Activated CD4-positive, alpha-beta T cell treated with anti-CD3 and anti-CD28 coated beads, Interleukin-2, Interleukin-4, amounts not matched to agents 100 ng/mL and 50 ng/mL, durations not matched to agents 16 hours and 8 hours (primary cell): ENCODE measurements at regions not wholly inside any gene's neighbourhood (a gene's known extent, or its start where the extent isn't known, plus 50 kb on each side); places are given as distances from the start of the nearest gene placed in this dataset.
"Not testable (repeated sequence)": the region's sequence is repeated elsewhere in the genome, so short reads cannot be mapped to it uniquely, and the experiment has no call there.

Source experiments
- DNase-seq: peaks from one replicate; pipeline ENCODE4 v3.0.0-alpha.2; 2020; ENCODE audit warnings: low spot score

- no peak for DNase-seq
Measured at GRCh38 chr15:91622235-91622634, 231.3 kb upstream of the SLCO3A1 start.

GRCh38 chr15:91622711-91623342 is 230.7 kb upstream of the SLCO3A1 start:
- no peak for DNase-seq

- no peak for DNase-seq
Measured at GRCh38 chr15:91624353-91624968, 229.0 kb upstream of the SLCO3A1 start.

GRCh38 chr15:91625506-91625905 is 228.0 kb upstream of the SLCO3A1 start:
- DNase-seq: no peak

GRCh38 chr15:91627473-91628278 is 225.8 kb upstream of the SLCO3A1 start:
- DNase-seq: no peak

- DNase-seq: no peak
Measured at GRCh38 chr15:91630090-91630489, 223.4 kb upstream of the SLCO3A1 start.

GRCh38 chr15:91632176-91632575 is 221.3 kb upstream of the SLCO3A1 start:
- no peak for DNase-seq

- no peak for DNase-seq
Measured at GRCh38 chr15:91632981-91633380, 220.5 kb upstream of the SLCO3A1 start.

- DNase-seq: no peak
Measured at GRCh38 chr15:91634179-91634578, 219.3 kb upstream of the SLCO3A1 start.

GRCh38 chr15:91635080-91635479 is 218.4 kb upstream of the SLCO3A1 start:
- no peak for DNase-seq

GRCh38 chr15:91635641-91636040 is 217.9 kb upstream of the SLCO3A1 start:
- no peak for DNase-seq

- DNase-seq: no peak
Measured at GRCh38 chr15:91649016-91649415, 204.5 kb upstream of the SLCO3A1 start.

GRCh38 chr15:91649831-91650321 is 203.6 kb upstream of the SLCO3A1 start:
- DNase-seq: no peak

- DNase-seq: no peak
Measured at GRCh38 chr15:91651251-91651650, 202.3 kb upstream of the SLCO3A1 start.

- no peak for DNase-seq
Measured at GRCh38 chr15:91652610-91653207, 200.8 kb upstream of the SLCO3A1 start.

GRCh38 chr15:91655563-91656290 is 197.8 kb upstream of the SLCO3A1 start:
- DNase-seq: not testable (repeated sequence)

- DNase-seq: no peak
Measured at GRCh38 chr15:91660174-91660649, 193.3 kb upstream of the SLCO3A1 start.

GRCh38 chr15:91664224-91664836 is 189.2 kb upstream of the SLCO3A1 start:
- DNase-seq: no peak

GRCh38 chr15:91665212-91665611 is 188.3 kb upstream of the SLCO3A1 start:
- DNase-seq: no peak

- no peak for DNase-seq
Measured at GRCh38 chr15:91668370-91668769, 185.1 kb upstream of the SLCO3A1 start.

- no peak for DNase-seq
Measured at GRCh38 chr15:91670108-91670507, 183.4 kb upstream of the SLCO3A1 start.
